GM10248 (cell line): ENCODE measurements at regions not wholly inside any gene's neighbourhood (a gene's known extent, or its start where the extent isn't known, plus 50 kb on each side); places are given as distances from the start of the nearest gene placed in this dataset.

ENCODE experiments used
- CTCF ChIA-PET: fragments of 300-600 bp; sonication (Branson Sonifier 250); formaldehyde crosslinking; extraction: SDS; loops from one replicate; lab custom pipeline; 2021; ENCODE audit warnings: antibody characterized with exemption; lab: Yijun Ruan, JAX
- POLR2A ChIA-PET: fragments of 350-650 bp; sonication (Branson Sonifier 250); formaldehyde crosslinking; extraction: SDS; loops from one replicate; lab custom pipeline; 2020; ENCODE audit warnings: antibody characterized with exemption; lab: Yijun Ruan, JAX
- DNase-seq: peaks from one replicate; pipeline ENCODE4 v3.0.0; 2012; ENCODE audit errors: extremely low spot score
- TF ChIP-seq, protein P1 (sequence below): IDR thresholded peaks from 2 replicates; pipeline ENCODE4 v1.5.1; 2012; ENCODE audit warnings: mild to moderate bottlenecking, low read depth; ENCODE audit errors: extremely low read depth, missing control alignments, control extremely low read depth

DNA sequence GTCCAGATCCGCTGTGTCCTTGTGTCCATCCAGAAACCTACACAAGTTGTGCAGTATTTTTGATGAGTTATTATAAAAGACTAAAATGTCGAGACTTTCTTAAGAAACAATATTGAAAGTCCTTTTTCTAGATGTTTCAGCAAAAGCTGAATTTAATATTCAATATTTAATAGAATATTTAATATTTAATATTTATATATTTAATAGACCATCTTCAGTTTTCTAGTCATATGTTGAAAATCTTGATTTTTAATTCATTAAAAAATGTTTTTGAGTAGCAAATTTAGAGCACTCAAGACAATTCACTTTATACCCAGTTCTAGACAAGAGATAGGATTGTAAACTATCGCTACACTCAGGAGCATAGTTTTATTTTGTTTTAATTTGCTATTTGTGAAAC lies 447.8 kb downstream of the SLITRK5 start:
- TF ChIP-seq, protein P1, sequence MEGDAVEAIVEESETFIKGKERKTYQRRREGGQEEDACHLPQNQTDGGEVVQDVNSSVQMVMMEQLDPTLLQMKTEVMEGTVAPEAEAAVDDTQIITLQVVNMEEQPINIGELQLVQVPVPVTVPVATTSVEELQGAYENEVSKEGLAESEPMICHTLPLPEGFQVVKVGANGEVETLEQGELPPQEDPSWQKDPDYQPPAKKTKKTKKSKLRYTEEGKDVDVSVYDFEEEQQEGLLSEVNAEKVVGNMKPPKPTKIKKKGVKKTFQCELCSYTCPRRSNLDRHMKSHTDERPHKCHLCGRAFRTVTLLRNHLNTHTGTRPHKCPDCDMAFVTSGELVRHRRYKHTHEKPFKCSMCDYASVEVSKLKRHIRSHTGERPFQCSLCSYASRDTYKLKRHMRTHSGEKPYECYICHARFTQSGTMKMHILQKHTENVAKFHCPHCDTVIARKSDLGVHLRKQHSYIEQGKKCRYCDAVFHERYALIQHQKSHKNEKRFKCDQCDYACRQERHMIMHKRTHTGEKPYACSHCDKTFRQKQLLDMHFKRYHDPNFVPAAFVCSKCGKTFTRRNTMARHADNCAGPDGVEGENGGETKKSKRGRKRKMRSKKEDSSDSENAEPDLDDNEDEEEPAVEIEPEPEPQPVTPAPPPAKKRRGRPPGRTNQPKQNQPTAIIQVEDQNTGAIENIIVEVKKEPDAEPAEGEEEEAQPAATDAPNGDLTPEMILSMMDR: no peak
- DNase-seq: no peak
- ChIA-PET CTCF (interaction anchor here (1.1 kb wide), 1 partner anchor 10 kb away, joined by 3 read pairs; no protein-coding TSS in a partner anchor), POLR2A (no interaction called here)

DNA sequence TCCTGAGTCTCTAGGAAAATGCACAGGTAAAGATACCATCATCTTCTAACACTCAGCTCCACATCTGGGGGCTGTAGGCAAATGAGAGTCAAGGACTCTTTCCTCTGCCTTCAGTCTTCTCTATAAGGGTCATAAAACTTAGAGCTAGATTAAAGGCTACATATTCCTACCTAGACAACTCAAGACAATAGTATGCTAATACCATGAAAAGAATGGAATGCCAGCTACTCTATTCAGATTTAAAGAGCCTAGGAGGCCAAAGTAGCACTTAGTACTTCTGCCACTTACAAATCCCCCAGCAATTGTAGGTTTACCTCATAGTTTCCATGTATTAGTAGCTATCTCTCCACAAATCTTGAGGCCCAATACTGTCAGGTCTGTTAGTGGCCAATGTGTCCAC lies 453.0 kb downstream of the SLITRK5 start:
- DNase-seq: no peak
- POLR2A ChIA-PET: no interaction called here
- TF ChIP-seq, protein P1: no peak
- CTCF ChIA-PET: no interaction called here

DNA sequence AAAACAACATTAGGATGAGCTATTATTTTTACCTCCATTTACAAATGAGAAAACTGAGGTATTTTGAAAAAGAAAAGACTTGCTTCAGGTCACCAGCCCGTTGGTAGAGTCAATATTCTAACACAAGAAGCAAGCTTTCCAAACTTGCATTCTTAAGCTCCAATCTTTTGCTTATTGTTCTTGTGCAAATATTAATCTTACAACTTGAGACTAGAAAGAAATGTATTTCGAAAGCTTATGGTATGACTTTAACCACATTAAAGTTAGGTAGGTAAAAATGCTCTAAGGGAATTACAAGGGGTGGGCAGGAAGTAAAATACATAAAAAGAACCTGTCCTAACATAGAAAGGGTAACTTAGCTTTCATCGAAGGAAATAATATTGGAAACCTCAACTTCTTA lies 453.9 kb downstream of the SLITRK5 start:
- TF ChIP-seq, protein P1: no peak
- ChIA-PET POLR2A (no interaction called here), CTCF (interaction anchor here (1.0 kb wide), 1 partner anchor 18 kb away, joined by 3 read pairs; no protein-coding TSS in a partner anchor)
- DNase-seq: no peak

DNA sequence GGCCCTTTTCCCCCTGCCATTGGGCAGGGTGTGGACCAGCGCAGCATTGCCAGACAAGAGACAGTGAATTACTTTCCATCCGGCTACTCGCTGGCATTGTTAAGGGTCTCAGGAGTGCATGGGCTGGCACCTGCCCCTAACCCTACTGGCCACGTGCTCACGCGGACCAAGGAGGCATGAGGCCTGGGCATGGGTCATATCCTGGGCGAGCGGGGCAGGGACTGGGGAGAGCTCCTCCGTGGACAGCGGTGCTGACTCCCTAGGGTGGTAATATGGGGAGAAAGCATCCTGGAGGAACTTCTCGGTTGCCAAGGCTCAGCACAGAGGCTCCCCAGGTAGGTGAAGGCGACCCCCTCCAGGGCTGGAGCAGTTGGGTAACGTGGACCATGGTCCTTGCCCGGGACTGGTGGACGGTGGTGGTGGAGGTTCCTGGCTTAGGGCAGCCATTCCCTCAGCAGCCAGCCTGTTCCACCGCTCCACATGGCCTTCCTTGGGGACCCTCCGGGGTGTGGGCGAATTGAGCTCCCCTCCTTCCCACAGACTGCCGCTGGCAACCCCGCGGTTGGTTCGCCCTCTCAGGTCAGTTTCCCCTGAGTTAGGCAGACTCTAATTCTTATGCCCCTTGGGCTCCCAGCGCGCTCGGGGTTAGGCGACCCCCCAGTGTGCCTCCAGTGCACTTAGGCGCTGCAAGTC lies 465.1 kb downstream of the SLITRK5 start:
- CTCF ChIA-PET: no interaction called here
- TF ChIP-seq, protein P1: no peak
- POLR2A ChIA-PET: no interaction called here
- no peak for DNase-seq

DNA sequence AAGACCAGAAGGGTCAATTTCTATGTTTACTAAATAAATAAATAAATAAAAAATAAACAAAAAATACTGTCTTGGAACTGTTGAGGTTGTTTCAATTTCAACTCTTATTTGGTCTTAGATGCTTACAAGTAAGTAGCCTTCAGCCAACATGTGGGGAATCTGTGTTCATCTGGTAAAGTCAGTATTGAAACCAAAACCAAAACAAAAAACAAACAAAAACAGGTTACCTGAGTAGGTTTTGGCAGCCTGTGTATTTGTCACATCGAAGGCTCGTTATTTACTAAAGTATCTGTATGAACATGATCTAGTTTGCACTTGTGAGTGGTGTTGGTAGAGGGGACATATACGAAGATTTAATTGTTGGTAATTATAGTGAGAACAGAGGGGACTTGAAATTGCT lies 471.5 kb downstream of the SLITRK5 start:
- TF ChIP-seq, protein P1: no peak
- DNase-seq: no peak
- POLR2A ChIA-PET: no interaction called here
- CTCF ChIA-PET: interaction anchor here (0.7 to 1.0 kb wide), 4 partner anchors 11 to 264 kb away, joined by 3 read pairs; no protein-coding TSS in a partner anchor

DNA sequence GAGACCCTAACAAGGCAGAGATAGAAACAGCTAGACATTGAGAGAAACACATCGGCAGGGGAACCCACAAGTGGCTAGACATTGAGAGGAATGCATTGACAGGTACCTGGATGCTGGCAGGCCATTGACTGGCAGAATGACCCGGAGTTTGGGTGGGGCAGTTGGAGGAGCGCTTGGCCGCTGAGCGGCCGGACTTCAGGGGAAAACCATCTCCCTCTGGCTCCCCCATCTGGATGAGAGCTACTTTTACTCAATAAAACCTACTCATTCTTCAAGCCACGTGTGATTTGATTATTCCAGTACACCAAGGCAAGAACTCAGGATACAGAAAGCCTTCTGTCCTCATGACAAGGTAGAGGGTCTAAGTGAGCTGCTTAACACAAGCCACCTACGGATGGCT lies 473.4 kb downstream of the SLITRK5 start:
- DNase-seq: no peak
- ChIA-PET CTCF (no interaction called here), POLR2A (no interaction called here)
- TF ChIP-seq, protein P1: no peak
